B cell (primary cell): ENCODE measurements at regions not wholly inside any gene's neighbourhood (a gene's known extent, or its start where the extent isn't known, plus 50 kb on each side); places are given as distances from the start of the nearest gene placed in this dataset.

Source experiments
- ATAC-seq: fragments of 200-7000 bp; cut with Tn5 transposase; one replicate; pipeline ENCODE4 v1.10.0; 2021; ENCODE audit warnings: low read depth, mild to moderate bottlenecking, moderate number of reproducible peaks, moderate library complexity
- CTCF ChIA-PET: fragments of 350-600 bp; sonication (Branson Sonifier 250); formaldehyde crosslinking; loops from one replicate; lab custom pipeline; 2021; ENCODE audit warnings: antibody characterized with exemption, inconsistent platforms; lab: Charles Lee
- POLR2A ChIA-PET: fragments of 350-600 bp; sonication (Branson Sonifier 250); formaldehyde crosslinking; loops from one replicate; lab custom pipeline; 2021; ENCODE audit warnings: antibody characterized with exemption; lab: Charles Lee
- DNase-seq: peaks from one replicate; pipeline ENCODE4 v3.0.0; 2013
- H2AFZ ChIP-seq: 2 replicates; pipeline ENCODE4 v1.6.1; 2012; ENCODE audit warnings: mild to moderate bottlenecking, low read depth, low read length; ENCODE audit not compliant: insufficient read depth, poor library complexity, severe bottlenecking
- H3K27ac ChIP-seq, 2 donors: 1 replicate in 1 of 2; 2 replicates in 1 of 2; pipeline ENCODE4 v1.5.1; 2012 to 2013; ENCODE audit warnings: low read length in 2 of 2, mild to moderate bottlenecking in 2 of 2, moderate library complexity in 1 of 2
- H3K27me3 ChIP-seq, 4 experiments: fragments of 200-600 bp in 1 of 4; sonication (generic) in 1 of 4; replicated peaks in 1 of 4; 1 replicate in 2 of 4; 2 replicates in 2 of 4; pipeline versions ENCODE4 v1.6.1 to v1.7.0; 2013 to 2016; ENCODE audit warnings: low read length in 3 of 4, mild to moderate bottlenecking in 2 of 4, mixed read lengths in 1 of 4, moderate library complexity in 1 of 4; ENCODE audit not compliant: insufficient read depth in 4 of 4, control insufficient read depth in 3 of 4; ENCODE audit errors: control extremely low read depth in 1 of 4
- H3K36me3 ChIP-seq, 2 experiments: replicated peaks in 1 of 2; 1 replicate in 1 of 2; 2 replicates in 1 of 2; pipeline versions ENCODE4 v1.6.1 to v1.7.1; 2013; ENCODE audit warnings: low read length in 1 of 2; ENCODE audit not compliant: insufficient read depth in 2 of 2, control insufficient read depth in 1 of 2; ENCODE audit errors: control extremely low read depth in 1 of 2, extremely low read depth in 1 of 2
- H3K4me1 ChIP-seq, 2 donors: fragments of 200-600 bp in 1 of 2; sonication (generic) in 1 of 2; 1 replicate in 1 of 2; 2 replicates in 1 of 2; pipeline versions ENCODE4 v1.5.1 to v1.6.1; 2013 to 2017; ENCODE audit warnings: low read length in 2 of 2; ENCODE audit not compliant: control insufficient read depth in 2 of 2, insufficient read depth in 2 of 2
- H3K4me2 ChIP-seq: replicated peaks from 2 replicates; pipeline ENCODE3; 2012; ENCODE audit warnings: mild to moderate bottlenecking, low read depth, low read length; ENCODE audit not compliant: poor library complexity, severe bottlenecking
- H3K4me3 ChIP-seq, 5 experiments: fragments of 200-600 bp in 1 of 5; sonication (generic) in 1 of 5; 1 replicate in 3 of 5; 2 replicates in 2 of 5; pipeline versions ENCODE4 v1.5.1 to v1.7.0; 2011 to 2016; ENCODE audit warnings: low read length in 4 of 5, mild to moderate bottlenecking in 4 of 5, low read depth in 2 of 5, control low read depth in 1 of 5, moderate library complexity in 1 of 5; ENCODE audit not compliant: insufficient read depth in 1 of 5; ENCODE audit errors: control extremely low read depth in 1 of 5, extremely low read depth in 1 of 5
- H3K79me2 ChIP-seq: fragments of 200-600 bp; sonication (generic); one replicate; pipeline ENCODE4 v1.6.0; 2016; ENCODE audit warnings: low read length; ENCODE audit not compliant: control insufficient read depth, insufficient read depth
- H3K9ac ChIP-seq: fragments of 200-600 bp; sonication (generic); 2 replicates; pipeline ENCODE4 v1.6.1; 2017; ENCODE audit warnings: mild to moderate bottlenecking, low read length, moderate library complexity
- H3K9me3 ChIP-seq, 3 donors: one replicate each; pipeline versions ENCODE4 v1.6.1 to v1.7.1; 2013; ENCODE audit warnings: low read length in 2 of 3; ENCODE audit not compliant: control insufficient read depth in 2 of 3, insufficient read depth in 1 of 3; ENCODE audit errors: control extremely low read depth in 1 of 3
- H4K20me1 ChIP-seq: 2 replicates; pipeline ENCODE4 v1.6.0; 2012; ENCODE audit warnings: mild to moderate bottlenecking, low read length; ENCODE audit not compliant: insufficient read depth, control insufficient read depth, poor library complexity, severe bottlenecking
- H3K27ac Mint-ChIP-seq: one replicate; pipeline ENCODE4 v1.8.0; 2021; ENCODE audit warnings: mixed read lengths
- H3K27me3 Mint-ChIP-seq: one replicate; pipeline ENCODE4 v1.8.0; 2021; ENCODE audit warnings: mixed read lengths
- H3K4me1 Mint-ChIP-seq: one replicate; pipeline ENCODE4 v1.8.0; 2021; ENCODE audit warnings: mixed read lengths
- H3K4me3 Mint-ChIP-seq: one replicate; pipeline ENCODE4 v1.8.0; 2021; ENCODE audit warnings: mixed read lengths
- H3K9me3 Mint-ChIP-seq: one replicate; pipeline ENCODE4 v1.8.0; 2022; ENCODE audit warnings: mixed read lengths; ENCODE audit not compliant: insufficient read depth
- CTCF ChIP-seq: fragments of 200-600 bp; IDR thresholded peaks from one replicate; pipeline ENCODE4 v1.8.0; 2022; ENCODE audit warnings: antibody characterized with exemption, mild to moderate bottlenecking
- EZH2 ChIP-seq: IDR thresholded peaks from 2 replicates; pipeline ENCODE4 v1.6.1; 2012; ENCODE audit warnings: borderline replicate concordance, low read depth, mild to moderate bottlenecking, moderate library complexity, low read length; ENCODE audit not compliant: insufficient read depth, poor library complexity, severe bottlenecking
- WGBS: methylation state at CpG from one replicate; pipeline ENCODE4 v1.1.5; 2013; ENCODE audit warnings: missing lambda C conversion rate; ENCODE audit not compliant: insufficient coverage; 5-methylcytosine and 5-hydroxymethylcytosine counted together
- intact Hi-C: fragments of 100-400 bp; cut with micrococcal nuclease; formaldehyde crosslinking; loops from one replicate; pipeline ENCODE4 v1.10.0; 2022

- POLR2A ChIA-PET: no interaction called here
- DNase-seq (no peak), ATAC-seq (no peak)
- no peak overlapping the region for H3K9ac ChIP-seq
- no peak overlapping the region for H3K4me2 ChIP-seq
- no peaks in the 10 kb centered on the region for H4K20me1 ChIP-seq
- TF ChIP-seq EZH2: no peak
- no peak for TF ChIP-seq CTCF
- CTCF ChIA-PET: no interaction called here
- peaks cover 0 to 7% (median 0%) of the 10 kb centered on the region in 3 donors for H3K9me3 ChIP-seq
- no peaks in the 10 kb centered on the region for H3K4me1 ChIP-seq
- intact Hi-C loops: no loop called here
- H2AFZ ChIP-seq: no peak overlapping the region
- H3K27ac ChIP-seq: no peak overlapping the region
- no peaks in the 10 kb centered on the region for H3K27me3 ChIP-seq
- H3K4me3 ChIP-seq: no peak overlapping the region
- H3K27ac Mint-ChIP-seq: no peak overlapping the region
- H3K4me1 Mint-ChIP-seq: no peaks in the 10 kb centered on the region
- no peaks in the 10 kb centered on the region for H3K36me3 ChIP-seq
- H3K79me2 ChIP-seq: no peaks in the 10 kb centered on the region
- no peaks in the 10 kb centered on the region for H3K9me3 Mint-ChIP-seq
- 96% methylated on average over 3 of the region's 4 CpGs for WGBS
- H3K4me3 Mint-ChIP-seq: no peak overlapping the region
- no peaks in the 10 kb centered on the region for H3K27me3 Mint-ChIP-seq
Observed at GRCh38 chr15:96073908-96074307, 256.6 kb upstream of the NR2F2 start.

GRCh38 chr15:96075895-96076294 is 254.6 kb upstream of the NR2F2 start:
- ATAC-seq: no peak
- H3K27me3 Mint-ChIP-seq: no peaks in the 10 kb centered on the region
- no peaks in the 10 kb centered on the region for H3K9me3 Mint-ChIP-seq
- Histone ChIP-seq H3K4me3 (no peak overlapping the region), H3K9me3 (peaks cover 0 to 7% (median 0%) of the 10 kb centered on the region in 3 donors), H2AFZ (no peak overlapping the region), H3K9ac (no peak overlapping the region), H3K4me2 (no peak overlapping the region), H4K20me1 (no peaks in the 10 kb centered on the region), H3K27me3 (no peaks in the 10 kb centered on the region), H3K27ac (no peak overlapping the region), H3K36me3 (no peaks in the 10 kb centered on the region), H3K4me1 (no peaks in the 10 kb centered on the region), H3K79me2 (no peaks in the 10 kb centered on the region)
- no CpG with 5 or more reads among the region's 2 CpGs for WGBS
- H3K27ac Mint-ChIP-seq: no peak overlapping the region
- no peaks in the 10 kb centered on the region for H3K4me1 Mint-ChIP-seq
- intact Hi-C loops: no loop called here
- TF ChIP-seq EZH2 (no peak), CTCF (no peak)
- ChIA-PET CTCF (no interaction called here), POLR2A (no interaction called here)
- H3K4me3 Mint-ChIP-seq: no peak overlapping the region
- no peak for DNase-seq
